Nephron progenitor cell (in vitro differentiated cells): ENCODE measurements at regions not wholly inside any gene's neighbourhood (a gene's known extent, or its start where the extent isn't known, plus 50 kb on each side); places are given as distances from the start of the nearest gene placed in this dataset.
"Not testable (repeated sequence)": the region's sequence is repeated elsewhere in the genome, so short reads cannot be mapped to it uniquely, and the experiment has no call there.

Experiments
- DNase-seq: peaks from one replicate; pipeline ENCODE4 v3.0.0; 2021
- H3K27ac Mint-ChIP-seq: 2 replicates; pipeline ENCODE4 v1.8.0; 2021; ENCODE audit warnings: mild to moderate bottlenecking, moderate library complexity, mixed read lengths
- H3K27me3 Mint-ChIP-seq: 2 replicates; pipeline ENCODE4 v1.8.0; 2021; ENCODE audit warnings: mild to moderate bottlenecking, low read depth, mixed read lengths; ENCODE audit not compliant: poor library complexity
- H3K36me3 Mint-ChIP-seq: 2 replicates; pipeline ENCODE4 v1.8.0; 2021; ENCODE audit warnings: low read depth, mixed read lengths
- H3K4me1 Mint-ChIP-seq: 2 replicates; pipeline ENCODE4 v1.8.0; 2021; ENCODE audit warnings: mixed read lengths
- H3K4me3 Mint-ChIP-seq: 2 replicates; pipeline ENCODE4 v1.8.0; 2021; ENCODE audit warnings: mild to moderate bottlenecking, moderate library complexity, mixed read lengths
- H3K9me3 Mint-ChIP-seq: 2 replicates; pipeline ENCODE4 v1.8.0; 2021; ENCODE audit warnings: mild to moderate bottlenecking, moderate library complexity, mixed read lengths
- CTCF ChIP-seq: fragments of 200-600 bp; sonication (generic); IDR thresholded peaks from 2 replicates; pipeline ENCODE4 v1.5.0; 2021; ENCODE audit warnings: antibody characterized with exemption

GRCh38 chr16:29257419-29258336 is 148.8 kb downstream of the NPIPB11 start:
- H3K27me3 Mint-ChIP-seq, H3K4me3 Mint-ChIP-seq, H3K27ac Mint-ChIP-seq, H3K9me3 Mint-ChIP-seq, DNase-seq, H3K36me3 Mint-ChIP-seq: not testable (repeated sequence)
- peak; percentile 27 for TF ChIP-seq CTCF
- peaks cover 42% of the 10 kb centered on the region for H3K4me1 Mint-ChIP-seq

- Mint-ChIP-seq H3K27me3 (peaks cover 17% of the 10 kb centered on the region), H3K36me3 (no peaks in the 10 kb centered on the region), H3K27ac (no peak overlapping the region), H3K9me3 (no peaks in the 10 kb centered on the region), H3K4me1 (peaks cover 39% of the 10 kb centered on the region), H3K4me3 (no peak overlapping the region)
- no peak for DNase-seq
- TF ChIP-seq CTCF = no peak
These were observed 150.0 kb downstream of the NPIPB11 start for GRCh38 chr16:29256501-29256981.

GRCh38 chr16:29255957-29256356 is 150.6 kb downstream of the NPIPB11 start:
- Mint-ChIP-seq H3K4me1 (peaks cover 39% of the 10 kb centered on the region), H3K27me3 (peaks cover 17% of the 10 kb centered on the region)
- not testable (repeated sequence) for H3K9me3 Mint-ChIP-seq, H3K27ac Mint-ChIP-seq, H3K4me3 Mint-ChIP-seq, H3K36me3 Mint-ChIP-seq, DNase-seq

GRCh38 chr16:29255496-29255796 is 151.1 kb downstream of the NPIPB11 start:
- H3K9me3 Mint-ChIP-seq, H3K36me3 Mint-ChIP-seq, H3K27ac Mint-ChIP-seq, H3K4me3 Mint-ChIP-seq, DNase-seq: not testable (repeated sequence)
- Mint-ChIP-seq H3K27me3 (peaks cover 17% of the 10 kb centered on the region), H3K4me1 (peaks cover 41% of the 10 kb centered on the region)

GRCh38 chr16:29254676-29255495 is 151.6 kb downstream of the NPIPB11 start:
- Mint-ChIP-seq H3K4me1 (peaks cover 41% of the 10 kb centered on the region), H3K27ac (no peak overlapping the region), H3K27me3 (peaks cover 17% of the 10 kb centered on the region), H3K36me3 (no peaks in the 10 kb centered on the region), H3K4me3 (no peak overlapping the region), H3K9me3 (no peaks in the 10 kb centered on the region)
- no peak for TF ChIP-seq CTCF
- DNase-seq = no peak

- peaks cover 41% of the 10 kb centered on the region for H3K4me1 Mint-ChIP-seq
- H3K27me3 Mint-ChIP-seq = peaks cover 21% of the 10 kb centered on the region
- DNase-seq = not testable (repeated sequence)
These were observed 152.6 kb downstream of the NPIPB11 start for GRCh38 chr16:29253716-29254590.

GRCh38 chr16:29253066-29253590 is 153.4 kb downstream of the NPIPB11 start:
- not testable (repeated sequence) for H3K4me3 Mint-ChIP-seq, DNase-seq, H3K36me3 Mint-ChIP-seq, H3K27ac Mint-ChIP-seq, H3K9me3 Mint-ChIP-seq
- Mint-ChIP-seq H3K4me1 (peaks cover 44% of the 10 kb centered on the region), H3K27me3 (peaks cover 21% of the 10 kb centered on the region)

More at GRCh38 chr16:29253716-29254590, 152.6 kb downstream of the NPIPB11 start:
- H3K9me3 Mint-ChIP-seq, H3K27ac Mint-ChIP-seq, H3K4me3 Mint-ChIP-seq, H3K36me3 Mint-ChIP-seq: not testable (repeated sequence)

GRCh38 chr16:29252311-29252710 is 154.2 kb downstream of the NPIPB11 start:
- not testable (repeated sequence) for H3K36me3 Mint-ChIP-seq, H3K27ac Mint-ChIP-seq, DNase-seq, H3K9me3 Mint-ChIP-seq, H3K4me3 Mint-ChIP-seq
- Mint-ChIP-seq H3K27me3 (peaks cover 21% of the 10 kb centered on the region), H3K4me1 (peaks cover 40% of the 10 kb centered on the region)

- not testable (repeated sequence) for H3K36me3 Mint-ChIP-seq, H3K27ac Mint-ChIP-seq
These were observed 154.9 kb downstream of the NPIPB11 start for GRCh38 chr16:29251571-29252011.

GRCh38 chr16:29250923-29251434 is 155.5 kb downstream of the NPIPB11 start:
- not testable (repeated sequence) for H3K27ac Mint-ChIP-seq, H3K36me3 Mint-ChIP-seq, DNase-seq, H3K4me3 Mint-ChIP-seq
- Mint-ChIP-seq H3K27me3 (peaks cover 18% of the 10 kb centered on the region), H3K9me3 (peaks cover 21% of the 10 kb centered on the region), H3K4me1 (peaks cover 28% of the 10 kb centered on the region)

More at GRCh38 chr16:29251571-29252011, 154.9 kb downstream of the NPIPB11 start:
- H3K4me3 Mint-ChIP-seq, DNase-seq: not testable (repeated sequence)
- peaks cover 34% of the 10 kb centered on the region for H3K4me1 Mint-ChIP-seq
- H3K9me3 Mint-ChIP-seq = peaks cover 15% of the 10 kb centered on the region
- peaks cover 16% of the 10 kb centered on the region for H3K27me3 Mint-ChIP-seq
